Stimulated activated CD4-positive, alpha-beta T cell treated with anti-CD3 and anti-CD28 coated beads, Interleukin-4, amount 100 ng/mL, for 4 hours (primary cell): ENCODE measurements at regions not wholly inside any gene's neighbourhood (a gene's known extent, or its start where the extent isn't known, plus 50 kb on each side); places are given as distances from the start of the nearest gene placed in this dataset.

Experiments
- DNase-seq, 2 experiments: peaks; one replicate each; pipeline ENCODE4 v3.0.0-alpha.2; 2020

- DNase-seq: no peak
Measured at GRCh38 chr17:5695480-5695879, 111.2 kb upstream of the NLRP1 start.

DNA sequence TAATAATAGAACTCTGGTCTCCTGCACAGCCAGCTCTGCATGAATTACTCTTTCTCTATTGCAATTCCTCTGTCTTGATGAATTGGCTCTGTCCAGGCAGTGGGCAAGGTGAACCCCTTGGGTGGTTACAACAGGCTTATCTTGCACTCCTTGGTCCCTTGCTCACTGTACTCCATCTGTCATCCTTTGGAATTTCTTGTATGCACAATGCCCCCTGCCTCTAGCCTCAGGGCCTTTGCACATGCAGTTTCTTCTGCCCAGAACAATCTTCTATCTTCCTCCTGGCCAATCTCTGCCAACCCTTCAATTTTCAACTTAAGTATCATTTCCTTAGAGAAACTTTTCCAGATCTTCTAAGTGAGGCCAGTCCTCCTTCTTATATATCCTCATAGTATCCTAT lies 114.7 kb upstream of the NLRP1 start:
- no peak for DNase-seq

DNA sequence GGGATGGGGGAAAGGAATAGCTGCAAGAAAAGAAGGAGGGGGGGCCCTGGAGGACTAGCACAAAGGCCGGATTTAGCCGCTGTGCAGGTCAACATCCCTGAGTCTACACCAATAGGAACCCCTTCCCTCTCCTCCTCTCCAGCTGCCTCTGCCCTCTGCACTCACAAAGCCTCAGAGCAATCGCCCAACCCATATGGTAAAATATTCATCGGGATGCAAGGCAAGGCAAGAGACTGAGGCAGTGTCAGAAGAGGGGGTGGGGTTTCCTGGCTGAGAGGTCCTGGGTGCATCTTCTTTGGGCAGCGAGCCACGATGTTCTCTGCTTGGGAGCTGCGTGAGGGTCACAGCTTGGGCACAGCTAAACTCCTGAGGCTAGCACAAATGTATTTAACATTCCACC lies 115.5 kb upstream of the NLRP1 start:
- DNase-seq: no peak

- DNase-seq: no peak
Measured at GRCh38 chr17:5700745-5701144, 116.4 kb upstream of the NLRP1 start.

- DNase-seq: no peak
Measured at GRCh38 chr17:5701381-5701780, 117.1 kb upstream of the NLRP1 start.

- DNase-seq: no peak
Measured at GRCh38 chr17:5702951-5703510, 118.7 kb upstream of the NLRP1 start.

- no peak for DNase-seq
Measured at GRCh38 chr17:5703736-5704135, 119.4 kb upstream of the NLRP1 start.

GRCh38 chr17:5705081-5705875 lies 121.0 kb upstream of the NLRP1 start:
- no peak for DNase-seq

DNA sequence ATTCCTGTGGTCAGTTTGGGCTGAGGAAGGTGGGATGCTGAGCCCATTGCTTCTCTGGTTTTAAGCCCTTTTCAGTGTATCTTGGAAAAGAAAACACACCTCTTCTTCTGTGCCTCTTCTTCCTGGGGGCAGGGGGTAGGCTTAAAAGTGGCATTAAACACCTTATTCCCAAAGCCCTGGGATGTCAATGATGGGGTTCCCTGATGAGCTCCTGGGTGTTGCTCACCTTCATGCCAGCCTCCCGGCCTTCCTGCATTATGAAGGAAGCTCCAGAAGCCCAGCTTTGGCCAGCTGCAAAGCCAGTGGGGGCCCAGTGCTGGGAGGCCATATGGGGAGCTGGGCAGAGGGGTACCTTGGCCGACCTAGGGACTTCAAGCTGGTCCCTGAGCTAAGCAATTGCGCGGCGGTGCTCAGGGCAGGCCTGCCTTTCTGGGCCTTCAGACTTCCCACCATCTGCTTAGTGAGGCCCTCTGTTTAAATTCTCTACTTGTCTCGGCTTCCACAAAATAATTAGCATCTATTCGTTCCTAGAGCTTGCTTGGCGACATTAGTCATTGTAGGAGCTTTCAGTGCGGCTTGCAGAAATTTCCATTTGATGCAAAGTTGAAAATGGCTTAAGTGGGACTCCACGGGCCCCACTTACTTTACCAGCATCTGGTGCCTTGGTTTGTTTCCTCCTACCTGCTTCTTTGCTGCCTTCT lies 121.7 kb upstream of the NLRP1 start:
- no peak for DNase-seq

DNA sequence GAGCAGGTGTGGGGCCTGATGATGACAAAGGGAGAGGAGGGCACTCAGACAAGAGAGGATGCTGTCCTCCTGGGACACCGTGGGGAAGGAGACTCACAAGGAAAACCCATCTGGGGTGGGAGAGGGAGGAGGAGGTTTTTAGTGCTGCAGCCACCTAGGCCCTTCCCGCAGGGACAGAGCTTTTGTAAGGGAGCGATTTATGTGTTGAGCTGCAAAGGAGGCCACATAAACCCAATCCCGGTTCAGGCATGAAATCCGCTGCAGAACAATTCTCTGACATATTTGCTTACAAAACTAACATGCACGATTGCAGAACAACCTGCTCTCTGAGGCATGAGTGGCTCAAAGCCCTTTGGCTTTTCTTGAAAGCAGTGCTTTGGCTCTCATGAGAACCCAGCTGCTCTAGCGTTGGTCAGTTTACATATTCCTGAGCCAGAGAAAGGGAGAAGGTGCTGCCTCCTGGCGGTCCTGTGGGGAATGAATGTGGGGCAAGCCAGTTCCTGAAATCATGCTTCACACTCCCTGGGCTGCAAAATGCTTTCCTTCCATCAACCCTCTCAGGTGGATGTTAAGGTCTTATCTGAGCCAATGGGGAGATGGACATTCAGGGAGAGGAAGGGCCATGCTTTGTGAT lies 122.4 kb upstream of the NLRP1 start:
- peak; percentile 29 to 46 for DNase-seq

DNA sequence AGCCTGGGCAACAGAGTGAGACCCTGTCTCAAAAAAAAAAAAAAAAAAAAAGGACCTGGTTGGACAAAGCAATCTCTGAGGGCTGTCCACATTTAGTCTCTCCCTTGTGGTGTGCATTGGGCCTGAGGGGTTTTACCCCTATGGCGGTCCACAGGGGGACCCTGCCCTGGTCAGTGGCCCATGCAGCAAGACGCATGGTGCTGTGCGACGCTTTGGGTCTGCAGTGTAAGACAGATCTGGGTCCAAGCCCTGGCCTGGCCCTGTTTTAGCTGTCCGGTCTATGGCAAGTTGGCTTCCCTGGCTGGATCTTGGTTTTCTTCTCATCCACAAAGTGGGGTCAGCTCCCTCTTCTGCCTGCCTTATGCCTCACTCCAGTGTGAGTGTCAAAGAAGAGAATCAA lies 123.2 kb upstream of the NLRP1 start:
- DNase-seq: no peak

DNA sequence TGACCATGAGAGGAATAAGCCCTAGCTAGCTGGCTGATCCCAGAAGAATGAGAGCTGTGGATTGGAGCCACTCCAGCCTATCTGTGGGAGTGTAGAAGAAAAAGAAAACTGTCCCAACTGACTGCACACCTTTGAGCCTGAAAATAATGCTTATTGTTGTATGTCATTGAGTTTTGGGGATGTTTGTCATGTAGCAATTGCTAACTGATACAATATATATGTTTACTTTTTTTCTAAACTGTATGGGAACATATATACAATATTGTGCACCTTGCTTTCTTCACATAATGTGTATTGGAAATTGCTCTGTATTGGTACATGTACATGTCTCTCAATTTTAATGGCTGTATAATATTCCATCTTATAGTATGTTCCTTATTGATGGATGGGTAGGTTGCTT lies 124.0 kb upstream of the NLRP1 start:
- DNase-seq: no peak

DNA sequence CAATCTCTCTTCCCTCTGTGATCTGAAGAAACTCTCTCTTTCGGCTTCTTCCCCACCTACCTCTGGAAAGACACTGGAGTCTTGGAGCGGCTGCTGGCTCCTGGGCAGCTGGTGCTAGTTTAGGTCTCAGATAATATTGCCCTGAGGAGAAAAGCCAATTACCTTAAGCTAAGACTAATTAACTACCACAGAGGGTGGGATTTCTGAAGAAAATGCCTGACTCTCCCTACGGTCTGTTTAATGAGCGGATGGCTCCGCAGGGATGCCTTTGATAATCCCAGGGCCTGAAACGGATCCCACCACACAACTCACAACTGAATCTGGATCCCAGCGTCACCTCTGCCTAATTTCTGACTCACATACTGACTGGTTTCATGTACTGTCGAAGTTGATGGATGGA lies 127.0 kb upstream of the NLRP1 start:
- DNase-seq: no peak

- DNase-seq: no peak
Measured at GRCh38 chr17:5714993-5715392, 130.7 kb upstream of the NLRP1 start.

- no peak for DNase-seq
Measured at GRCh38 chr17:5715478-5715877, 131.2 kb upstream of the NLRP1 start.

DNA sequence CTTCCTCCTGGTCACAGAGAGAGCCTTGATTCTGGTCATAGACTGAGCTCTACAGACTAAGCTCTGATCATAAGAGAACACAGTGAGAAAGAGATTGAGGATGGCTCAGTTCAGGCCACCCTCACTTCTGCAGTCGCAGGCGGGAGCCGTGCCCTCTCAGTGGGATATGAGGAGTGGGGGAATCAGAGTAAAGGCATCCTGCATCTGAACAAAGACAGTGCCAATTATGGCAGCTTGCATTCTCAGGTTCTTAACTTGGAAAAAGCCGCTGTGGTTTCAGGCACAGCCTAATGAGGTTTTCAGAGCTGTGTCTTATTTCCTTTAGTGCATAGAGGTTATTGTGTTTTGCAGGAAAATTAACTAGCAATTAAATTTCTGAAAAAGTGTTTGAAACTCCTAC lies 134.4 kb upstream of the NLRP1 start:
- no peak for DNase-seq

GRCh38 chr17:5719976-5720375 lies 135.7 kb upstream of the NLRP1 start:
- DNase-seq: no peak

DNA sequence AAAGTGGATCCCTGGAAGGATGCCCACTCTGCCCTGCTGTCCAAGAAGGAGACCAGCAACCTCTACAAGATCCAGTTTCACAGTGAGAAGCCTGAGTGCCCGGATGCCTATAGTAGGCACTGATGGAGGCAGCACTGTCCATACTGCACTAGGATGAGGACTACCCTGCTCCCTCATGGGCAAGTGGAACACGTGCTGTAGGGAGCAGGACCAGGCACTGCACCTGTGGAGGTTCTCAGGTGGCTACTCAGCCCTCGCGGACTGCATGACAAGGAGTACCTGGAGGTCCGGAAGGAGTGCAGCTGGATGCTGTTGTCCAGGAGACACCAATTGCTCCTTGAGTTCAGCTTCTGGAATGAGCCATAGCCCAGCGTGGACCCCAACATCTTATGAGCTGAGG lies 146.1 kb upstream of the NLRP1 start:
- DNase-seq: no peak

DNA sequence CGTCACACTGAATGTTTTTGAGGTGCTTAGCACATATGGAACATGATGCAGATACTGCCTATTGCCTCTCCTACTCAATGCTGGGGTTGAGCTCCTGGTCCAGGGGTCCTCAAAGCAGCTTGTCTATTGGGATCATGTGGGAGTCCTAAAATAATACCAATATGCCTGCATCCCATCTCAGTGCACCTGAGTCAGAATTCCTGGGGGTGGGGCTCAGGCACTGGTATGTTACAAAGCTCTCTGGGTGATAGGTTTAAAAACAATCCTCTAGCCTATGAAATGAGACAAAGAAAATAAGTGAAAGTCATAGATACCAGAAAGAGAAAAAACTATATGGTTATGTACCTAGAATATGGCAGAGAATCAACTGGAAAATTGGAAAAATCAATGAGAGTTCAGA lies 156.6 kb upstream of the NLRP1 start:
- DNase-seq: no peak

DNA sequence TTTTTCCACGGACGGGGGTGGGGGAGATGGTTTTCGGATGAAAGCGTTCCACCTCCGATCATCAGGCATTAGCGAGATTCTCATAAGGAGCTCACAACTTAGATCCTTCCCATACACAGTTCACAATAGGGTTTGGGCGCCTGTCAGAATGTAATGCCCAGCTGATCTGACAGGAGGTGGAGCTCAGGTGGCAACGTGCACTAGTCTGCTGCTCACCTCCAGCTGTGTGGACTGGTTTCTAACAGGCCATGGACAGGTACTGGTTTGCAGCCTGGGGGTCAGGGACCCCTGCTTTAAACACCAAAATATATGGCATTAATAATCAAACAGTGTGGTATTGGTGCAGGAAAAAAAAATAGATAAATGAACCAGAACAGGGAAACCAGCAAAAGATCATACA lies 157.5 kb upstream of the NLRP1 start:
- no peak for DNase-seq

GRCh38 chr17:5745111-5745813 lies 161.0 kb upstream of the NLRP1 start:
- no peak for DNase-seq

DNA sequence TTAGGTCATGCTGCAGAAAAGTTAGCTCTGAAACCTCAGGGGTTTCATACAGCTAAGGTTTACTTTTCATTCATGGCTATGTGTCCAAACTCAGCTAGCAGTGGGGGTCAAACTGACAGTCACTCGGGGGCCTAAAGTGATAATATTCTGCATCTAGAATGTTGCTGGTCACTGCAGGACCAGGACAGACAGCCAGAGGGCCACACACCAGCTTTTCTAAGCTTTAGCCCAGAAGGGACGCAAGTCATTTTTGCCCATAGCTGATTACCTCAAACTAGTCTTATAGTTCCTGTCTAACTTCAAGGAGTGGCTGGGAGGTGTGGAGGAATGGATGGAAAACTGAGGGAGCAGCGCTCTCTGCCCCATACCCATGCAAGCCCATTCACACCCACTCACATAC lies 163.0 kb upstream of the NLRP1 start:
- DNase-seq: no peak

GRCh38 chr17:5747964-5748363 lies 163.7 kb upstream of the NLRP1 start:
- DNase-seq: no peak
